ENCODE measurements at regions not wholly inside any gene's neighbourhood (a gene's known extent, or its start where the extent isn't known, plus 50 kb on each side); places are given as distances from the start of the nearest gene placed in this dataset.
"Not testable (repeated sequence)": the region's sequence is repeated elsewhere in the genome, so short reads cannot be mapped to it uniquely, and the experiment has no call there.

- TF ChIP-seq CTCF (IDR thresholded peaks at IDR 0.05; ENCODE audit: partially characterized antibody, unreplicated experiment): no peak
- no peaks in the 10 kb centered on the region for H3K36me3 Mint-ChIP-seq (ENCODE audit: unreplicated experiment)
- H3K27me3 Mint-ChIP-seq (ENCODE audit: unreplicated experiment): no peaks in the 10 kb centered on the region
- no peaks in the 10 kb centered on the region for H3K9me3 Mint-ChIP-seq (ENCODE audit: unreplicated experiment)
- no peak overlapping the region for H3K27ac Mint-ChIP-seq (ENCODE audit: unreplicated experiment)
- DNase-seq: no peak
- no peaks in the 10 kb centered on the region for H3K4me1 Mint-ChIP-seq (ENCODE audit: low read depth, unreplicated experiment)
- no peak overlapping the region for H3K4me3 Mint-ChIP-seq (ENCODE audit: unreplicated experiment)
Observed at GRCh38 chr3:152587861-152588260, 247.1 kb upstream of the P2RY1 start.

GRCh38 chr3:152589644-152590043 is 245.3 kb upstream of the P2RY1 start:
- TF ChIP-seq CTCF (IDR thresholded peaks at IDR 0.05; ENCODE audit: partially characterized antibody, unreplicated experiment): no peak

GRCh38 chr3:152591515-152591914 is 243.4 kb upstream of the P2RY1 start:
- Mint-ChIP-seq H3K4me1 (ENCODE audit: low read depth, unreplicated experiment) (no peaks in the 10 kb centered on the region), H3K9me3 (ENCODE audit: unreplicated experiment) (no peaks in the 10 kb centered on the region), H3K27me3 (ENCODE audit: unreplicated experiment) (no peaks in the 10 kb centered on the region), H3K27ac (ENCODE audit: unreplicated experiment) (no peak overlapping the region), H3K4me3 (ENCODE audit: unreplicated experiment) (no peak overlapping the region), H3K36me3 (ENCODE audit: unreplicated experiment) (no peaks in the 10 kb centered on the region)
- no peak for DNase-seq
- TF ChIP-seq CTCF (IDR thresholded peaks at IDR 0.05; ENCODE audit: partially characterized antibody, unreplicated experiment): no peak

More at GRCh38 chr3:152589644-152590043, 245.3 kb upstream of the P2RY1 start:
- H3K27me3 Mint-ChIP-seq (ENCODE audit: unreplicated experiment): no peaks in the 10 kb centered on the region
- no peak for DNase-seq
- H3K4me1 Mint-ChIP-seq (ENCODE audit: low read depth, unreplicated experiment): no peaks in the 10 kb centered on the region
- H3K36me3 Mint-ChIP-seq (ENCODE audit: unreplicated experiment): no peaks in the 10 kb centered on the region
- H3K4me3 Mint-ChIP-seq (ENCODE audit: unreplicated experiment): no peak overlapping the region
- H3K9me3 Mint-ChIP-seq (ENCODE audit: unreplicated experiment): no peaks in the 10 kb centered on the region
- H3K27ac Mint-ChIP-seq (ENCODE audit: unreplicated experiment): no peak overlapping the region

- H3K36me3 Mint-ChIP-seq (ENCODE audit: unreplicated experiment): no peaks in the 10 kb centered on the region
- H3K27ac Mint-ChIP-seq (ENCODE audit: unreplicated experiment): no peak overlapping the region
- no peak for DNase-seq
- no peaks in the 10 kb centered on the region for H3K9me3 Mint-ChIP-seq (ENCODE audit: unreplicated experiment)
- no peaks in the 10 kb centered on the region for H3K27me3 Mint-ChIP-seq (ENCODE audit: unreplicated experiment)
- H3K4me1 Mint-ChIP-seq (ENCODE audit: low read depth, unreplicated experiment): no peaks in the 10 kb centered on the region
- H3K4me3 Mint-ChIP-seq (ENCODE audit: unreplicated experiment): no peak overlapping the region
- no peak for TF ChIP-seq CTCF (IDR thresholded peaks at IDR 0.05; ENCODE audit: partially characterized antibody, unreplicated experiment)
Observed at GRCh38 chr3:152593242-152593641, 241.7 kb upstream of the P2RY1 start.

- Mint-ChIP-seq H3K9me3 (ENCODE audit: unreplicated experiment) (peaks cover 2% of the 10 kb centered on the region), H3K4me3 (ENCODE audit: unreplicated experiment) (no peak overlapping the region), H3K4me1 (ENCODE audit: low read depth, unreplicated experiment) (no peaks in the 10 kb centered on the region), H3K36me3 (ENCODE audit: unreplicated experiment) (no peaks in the 10 kb centered on the region), H3K27ac (ENCODE audit: unreplicated experiment) (no peak overlapping the region), H3K27me3 (ENCODE audit: unreplicated experiment) (no peaks in the 10 kb centered on the region)
- no peak for DNase-seq
- no peak for TF ChIP-seq CTCF (IDR thresholded peaks at IDR 0.05; ENCODE audit: partially characterized antibody, unreplicated experiment)
Observed at GRCh38 chr3:152595975-152596821, 238.7 kb upstream of the P2RY1 start.

GRCh38 chr3:152596832-152597231 is 238.1 kb upstream of the P2RY1 start:
- not testable (repeated sequence) for H3K27ac Mint-ChIP-seq (ENCODE audit: unreplicated experiment); H3K4me1 Mint-ChIP-seq (ENCODE audit: low read depth, unreplicated experiment); H3K27me3 Mint-ChIP-seq (ENCODE audit: unreplicated experiment); DNase-seq; H3K9me3 Mint-ChIP-seq (ENCODE audit: unreplicated experiment); H3K4me3 Mint-ChIP-seq (ENCODE audit: unreplicated experiment); H3K36me3 Mint-ChIP-seq (ENCODE audit: unreplicated experiment)

All from glutamatergic neuron (in vitro differentiated cells).